ENCODE measurements at regions not wholly inside any gene's neighbourhood (a gene's known extent, or its start where the extent isn't known, plus 50 kb on each side); places are given as distances from the start of the nearest gene placed in this dataset.

- TF ChIP-seq, protein P1, sequence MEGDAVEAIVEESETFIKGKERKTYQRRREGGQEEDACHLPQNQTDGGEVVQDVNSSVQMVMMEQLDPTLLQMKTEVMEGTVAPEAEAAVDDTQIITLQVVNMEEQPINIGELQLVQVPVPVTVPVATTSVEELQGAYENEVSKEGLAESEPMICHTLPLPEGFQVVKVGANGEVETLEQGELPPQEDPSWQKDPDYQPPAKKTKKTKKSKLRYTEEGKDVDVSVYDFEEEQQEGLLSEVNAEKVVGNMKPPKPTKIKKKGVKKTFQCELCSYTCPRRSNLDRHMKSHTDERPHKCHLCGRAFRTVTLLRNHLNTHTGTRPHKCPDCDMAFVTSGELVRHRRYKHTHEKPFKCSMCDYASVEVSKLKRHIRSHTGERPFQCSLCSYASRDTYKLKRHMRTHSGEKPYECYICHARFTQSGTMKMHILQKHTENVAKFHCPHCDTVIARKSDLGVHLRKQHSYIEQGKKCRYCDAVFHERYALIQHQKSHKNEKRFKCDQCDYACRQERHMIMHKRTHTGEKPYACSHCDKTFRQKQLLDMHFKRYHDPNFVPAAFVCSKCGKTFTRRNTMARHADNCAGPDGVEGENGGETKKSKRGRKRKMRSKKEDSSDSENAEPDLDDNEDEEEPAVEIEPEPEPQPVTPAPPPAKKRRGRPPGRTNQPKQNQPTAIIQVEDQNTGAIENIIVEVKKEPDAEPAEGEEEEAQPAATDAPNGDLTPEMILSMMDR (conservative IDR thresholded peaks at IDR 0.05; ENCODE audit: low read depth, low read length): no peak
- no peak for TF ChIP-seq EZH2phosphoT487 (IDR thresholded peaks at IDR 0.05; ENCODE audit: borderline replicate concordance, low read length)
- no peak for TF ChIP-seq EZH2 (IDR thresholded peaks at IDR 0.05; ENCODE audit: low read length, unreplicated experiment)
Observed at GRCh38 chr2:212640428-212640827, 101.8 kb upstream of the ERBB4 start.

Measured in PC-3 (cell line).